ENCODE measurements at regions not wholly inside any gene's neighbourhood (a gene's known extent, or its start where the extent isn't known, plus 50 kb on each side); places are given as distances from the start of the nearest gene placed in this dataset.

- TF ChIP-seq POLR2AphosphoS5 (IDR thresholded peaks at IDR 0.05; ENCODE audit: low read depth, low read length) (no peak), POLR2A (IDR thresholded peaks at IDR 0.05; ENCODE audit: low read depth, low read length) (no peak), TAF1 (IDR thresholded peaks at IDR 0.05; ENCODE audit: borderline replicate concordance, low read depth, low read length) (no peak)
These were observed 162.3 kb downstream of the COX7C start for GRCh38 chr5:86780018-86780417.
